T-helper 17 cell (primary cell): ENCODE measurements at regions not wholly inside any gene's neighbourhood (a gene's known extent, or its start where the extent isn't known, plus 50 kb on each side); places are given as distances from the start of the nearest gene placed in this dataset.

Source experiments
- ATAC-seq: fragments of 150-1000 bp; cut with Tn5 transposase; 2 replicates; pipeline ENCODE4 v1.10.0; 2021; ENCODE audit warnings: mild to moderate bottlenecking, moderate library complexity
- DNase-seq, 3 donors: peaks; one replicate each; pipeline versions ENCODE4 v3.0.0 to v3.0.0-alpha.2; 2020 to 2021
- H3K9me3 ChIP-seq: one replicate; pipeline ENCODE4 v1.7.0; 2013; ENCODE audit warnings: low read length, mild to moderate bottlenecking; ENCODE audit not compliant: control insufficient read depth, poor library complexity, severe bottlenecking
- H3K27ac Mint-ChIP-seq: one replicate; pipeline ENCODE4 v1.8.0; 2022; ENCODE audit warnings: mild to moderate bottlenecking, moderate library complexity, mixed read lengths
- H3K27me3 Mint-ChIP-seq: one replicate; pipeline ENCODE4 v1.8.0; 2022; ENCODE audit warnings: mixed read lengths
- H3K36me3 Mint-ChIP-seq: one replicate; pipeline ENCODE4 v1.8.0; 2022; ENCODE audit warnings: low read depth, mixed read lengths
- H3K4me1 Mint-ChIP-seq: one replicate; pipeline ENCODE4 v1.8.0; 2022; ENCODE audit warnings: mild to moderate bottlenecking, mixed read lengths
- H3K4me3 Mint-ChIP-seq: one replicate; pipeline ENCODE4 v1.8.0; 2022; ENCODE audit warnings: mild to moderate bottlenecking, moderate library complexity, mixed read lengths

- DNase-seq (no peak), ATAC-seq (no peak)
- H3K9me3 ChIP-seq, result no peaks in the 10 kb centered on the region
- H3K4me3 Mint-ChIP-seq, result no peak overlapping the region
- no peak overlapping the region for H3K27ac Mint-ChIP-seq
- H3K27me3 Mint-ChIP-seq, result no peaks in the 10 kb centered on the region
- no peaks in the 10 kb centered on the region for H3K36me3 Mint-ChIP-seq
- H3K4me1 Mint-ChIP-seq, result no peaks in the 10 kb centered on the region
Measured at GRCh38 chr4:57553728-57554127, 443.5 kb upstream of the IGFBP7 start.

GRCh38 chr4:57550198-57550597, 440.0 kb upstream of the IGFBP7 start:
- no peak overlapping the region for H3K4me3 Mint-ChIP-seq
- no peaks in the 10 kb centered on the region for H3K27me3 Mint-ChIP-seq
- H3K4me1 Mint-ChIP-seq, result no peaks in the 10 kb centered on the region
- H3K9me3 ChIP-seq, result no peaks in the 10 kb centered on the region
- ATAC-seq (no peak), DNase-seq (no peak)
- H3K27ac Mint-ChIP-seq, result no peak overlapping the region
- no peaks in the 10 kb centered on the region for H3K36me3 Mint-ChIP-seq

- ATAC-seq (no peak), DNase-seq (no peak)
- no peaks in the 10 kb centered on the region for H3K36me3 Mint-ChIP-seq
- H3K27me3 Mint-ChIP-seq, result no peaks in the 10 kb centered on the region
- no peaks in the 10 kb centered on the region for H3K9me3 ChIP-seq
- no peaks in the 10 kb centered on the region for H3K4me1 Mint-ChIP-seq
- H3K27ac Mint-ChIP-seq, result no peak overlapping the region
- no peak overlapping the region for H3K4me3 Mint-ChIP-seq
Measured at GRCh38 chr4:57548856-57549255, 438.7 kb upstream of the IGFBP7 start.

- H3K9me3 ChIP-seq, result no peaks in the 10 kb centered on the region
- H3K36me3 Mint-ChIP-seq, result no peaks in the 10 kb centered on the region
- ATAC-seq (no peak), DNase-seq (no peak)
- no peaks in the 10 kb centered on the region for H3K4me1 Mint-ChIP-seq
- H3K4me3 Mint-ChIP-seq, result no peak overlapping the region
- no peak overlapping the region for H3K27ac Mint-ChIP-seq
- no peaks in the 10 kb centered on the region for H3K27me3 Mint-ChIP-seq
Measured at GRCh38 chr4:57544811-57545654, 434.8 kb upstream of the IGFBP7 start.

- Mint-ChIP-seq H3K36me3 (no peaks in the 10 kb centered on the region), H3K4me3 (no peak overlapping the region), H3K27ac (no peak overlapping the region), H3K27me3 (no peaks in the 10 kb centered on the region), H3K4me1 (no peaks in the 10 kb centered on the region)
- no peak for ATAC-seq
- H3K9me3 ChIP-seq, result no peaks in the 10 kb centered on the region
- DNase-seq, result no peak
Measured at GRCh38 chr4:57504797-57505530, 394.8 kb upstream of the IGFBP7 start.

- H3K27me3 Mint-ChIP-seq, result no peaks in the 10 kb centered on the region
- no peaks in the 10 kb centered on the region for H3K4me1 Mint-ChIP-seq
- ATAC-seq, result no peak
- H3K36me3 Mint-ChIP-seq, result no peaks in the 10 kb centered on the region
- DNase-seq, result no peak
- H3K9me3 ChIP-seq, result no peaks in the 10 kb centered on the region
- no peak overlapping the region for H3K4me3 Mint-ChIP-seq
- H3K27ac Mint-ChIP-seq, result no peak overlapping the region
Measured at GRCh38 chr4:57504139-57504538, 394.0 kb upstream of the IGFBP7 start.

GRCh38 chr4:57501720-57502119, 391.5 kb upstream of the IGFBP7 start:
- H3K36me3 Mint-ChIP-seq, result no peaks in the 10 kb centered on the region
- no peak for DNase-seq
- no peaks in the 10 kb centered on the region for H3K9me3 ChIP-seq
- no peak for ATAC-seq
- no peak overlapping the region for H3K27ac Mint-ChIP-seq
- no peak overlapping the region for H3K4me3 Mint-ChIP-seq
- no peaks in the 10 kb centered on the region for H3K27me3 Mint-ChIP-seq
- no peaks in the 10 kb centered on the region for H3K4me1 Mint-ChIP-seq

- Mint-ChIP-seq H3K4me1 (no peaks in the 10 kb centered on the region), H3K27me3 (no peaks in the 10 kb centered on the region), H3K36me3 (no peaks in the 10 kb centered on the region), H3K27ac (no peak overlapping the region), H3K4me3 (no peak overlapping the region)
- ATAC-seq (no peak), DNase-seq (no peak)
- no peaks in the 10 kb centered on the region for H3K9me3 ChIP-seq
Measured at GRCh38 chr4:57499786-57500185, 389.6 kb upstream of the IGFBP7 start.

- DNase-seq (no peak), ATAC-seq (no peak)
- no peaks in the 10 kb centered on the region for H3K9me3 ChIP-seq
- H3K4me1 Mint-ChIP-seq, result no peaks in the 10 kb centered on the region
- H3K27ac Mint-ChIP-seq, result no peak overlapping the region
- no peaks in the 10 kb centered on the region for H3K27me3 Mint-ChIP-seq
- no peak overlapping the region for H3K4me3 Mint-ChIP-seq
- no peaks in the 10 kb centered on the region for H3K36me3 Mint-ChIP-seq
Measured at GRCh38 chr4:57498251-57498650, 388.1 kb upstream of the IGFBP7 start.

GRCh38 chr4:57496697-57497471, 386.7 kb upstream of the IGFBP7 start:
- no peaks in the 10 kb centered on the region for H3K9me3 ChIP-seq
- ATAC-seq (no peak), DNase-seq (no peak)
- H3K4me1 Mint-ChIP-seq, result no peaks in the 10 kb centered on the region
- no peak overlapping the region for H3K4me3 Mint-ChIP-seq
- no peaks in the 10 kb centered on the region for H3K36me3 Mint-ChIP-seq
- no peak overlapping the region for H3K27ac Mint-ChIP-seq
- no peaks in the 10 kb centered on the region for H3K27me3 Mint-ChIP-seq

GRCh38 chr4:57494821-57495220, 384.6 kb upstream of the IGFBP7 start:
- Mint-ChIP-seq H3K27ac (no peak overlapping the region), H3K4me1 (no peaks in the 10 kb centered on the region), H3K4me3 (no peak overlapping the region), H3K36me3 (no peaks in the 10 kb centered on the region), H3K27me3 (no peaks in the 10 kb centered on the region)
- ATAC-seq, result no peak
- DNase-seq, result no peak
- no peaks in the 10 kb centered on the region for H3K9me3 ChIP-seq

- H3K36me3 Mint-ChIP-seq, result no peaks in the 10 kb centered on the region
Measured at GRCh38 chr4:57492251-57492878, 382.2 kb upstream of the IGFBP7 start.

GRCh38 chr4:57491388-57491787, 381.2 kb upstream of the IGFBP7 start:
- Mint-ChIP-seq H3K4me3 (no peak overlapping the region), H3K36me3 (no peaks in the 10 kb centered on the region), H3K27ac (no peak overlapping the region), H3K4me1 (no peaks in the 10 kb centered on the region), H3K27me3 (no peaks in the 10 kb centered on the region)
- no peaks in the 10 kb centered on the region for H3K9me3 ChIP-seq
- DNase-seq (no peak), ATAC-seq (no peak)

More at GRCh38 chr4:57492251-57492878, 382.2 kb upstream of the IGFBP7 start:
- no peak overlapping the region for H3K27ac Mint-ChIP-seq
- no peaks in the 10 kb centered on the region for H3K27me3 Mint-ChIP-seq
- H3K4me1 Mint-ChIP-seq, result no peaks in the 10 kb centered on the region
- ATAC-seq (no peak), DNase-seq (no peak)
- H3K4me3 Mint-ChIP-seq, result no peak overlapping the region
- no peaks in the 10 kb centered on the region for H3K9me3 ChIP-seq
